ENCODE measurements at regions not wholly inside any gene's neighbourhood (a gene's known extent, or its start where the extent isn't known, plus 50 kb on each side); places are given as distances from the start of the nearest gene placed in this dataset.

- no peak for TF ChIP-seq CTCF (IDR thresholded peaks at IDR 0.05)
- no peak overlapping the region for H3K27ac Mint-ChIP-seq
- CTCF ChIA-PET = no interaction called here
- no peak for DNase-seq
- POLR2A ChIA-PET = no interaction called here
- peaks cover 2% of the 10 kb centered on the region for H3K27me3 Mint-ChIP-seq
- ATAC-seq (ENCODE audit: low read depth) = no peak
- intact Hi-C loops (cut with micrococcal nuclease) = no loop called here
- H3K9me3 Mint-ChIP-seq = no peaks in the 10 kb centered on the region
- H3K4me3 Mint-ChIP-seq = no peak overlapping the region
- no peaks in the 10 kb centered on the region for H3K4me1 Mint-ChIP-seq
- no peaks in the 10 kb centered on the region for H3K36me3 Mint-ChIP-seq (ENCODE audit: low read depth)
These were observed 105.4 kb upstream of the DSEL start for GRCh38 chr18:67621906-67622305.

- no peak overlapping the region for H3K27ac Mint-ChIP-seq
- no peak for TF ChIP-seq CTCF (IDR thresholded peaks at IDR 0.05)
- no peaks in the 10 kb centered on the region for H3K4me1 Mint-ChIP-seq
- intact Hi-C loops (cut with micrococcal nuclease) = no loop called here
- ChIA-PET POLR2A (no interaction called here), CTCF (no interaction called here)
- no peak overlapping the region for H3K4me3 Mint-ChIP-seq
- no peaks in the 10 kb centered on the region for H3K36me3 Mint-ChIP-seq (ENCODE audit: low read depth)
- no peak for DNase-seq
- peaks cover 2% of the 10 kb centered on the region for H3K27me3 Mint-ChIP-seq
- ATAC-seq (ENCODE audit: low read depth) = no peak
- no peaks in the 10 kb centered on the region for H3K9me3 Mint-ChIP-seq
These were observed 104.7 kb upstream of the DSEL start for GRCh38 chr18:67621049-67621713.

GRCh38 chr18:67618061-67618460, 101.5 kb upstream of the DSEL start:
- POLR2A ChIA-PET = no interaction called here
- Mint-ChIP-seq H3K9me3 (no peaks in the 10 kb centered on the region), H3K27me3 (peaks cover 2% of the 10 kb centered on the region), H3K4me3 (no peak overlapping the region), H3K36me3 (ENCODE audit: low read depth) (no peaks in the 10 kb centered on the region), H3K4me1 (no peaks in the 10 kb centered on the region), H3K27ac (no peak overlapping the region)
- DNase-seq (no peak), ATAC-seq (ENCODE audit: low read depth) (no peak)
- TF ChIP-seq CTCF (IDR thresholded peaks at IDR 0.05) = no peak
- intact Hi-C loops (cut with micrococcal nuclease) = no loop called here
- CTCF ChIA-PET = no interaction called here

- no peak overlapping the region for H3K4me3 Mint-ChIP-seq
- ChIA-PET POLR2A (no interaction called here), CTCF (no interaction called here)
- TF ChIP-seq CTCF (IDR thresholded peaks at IDR 0.05) = no peak
- intact Hi-C loops (cut with micrococcal nuclease) = no loop called here
- H3K4me1 Mint-ChIP-seq = no peaks in the 10 kb centered on the region
- no peaks in the 10 kb centered on the region for H3K27me3 Mint-ChIP-seq
- no peaks in the 10 kb centered on the region for H3K9me3 Mint-ChIP-seq
- H3K27ac Mint-ChIP-seq = no peak overlapping the region
- ATAC-seq (ENCODE audit: low read depth) (no peak), DNase-seq (no peak)
- H3K36me3 Mint-ChIP-seq (ENCODE audit: low read depth) = no peaks in the 10 kb centered on the region
These were observed 99.4 kb upstream of the DSEL start for GRCh38 chr18:67615876-67616275.

GRCh38 chr18:67613731-67614130, 97.2 kb upstream of the DSEL start:
- no peak for TF ChIP-seq CTCF (IDR thresholded peaks at IDR 0.05)
- H3K9me3 Mint-ChIP-seq = peaks cover 2% of the 10 kb centered on the region
- ChIA-PET POLR2A (no interaction called here), CTCF (no interaction called here)
- H3K27ac Mint-ChIP-seq = no peak overlapping the region
- no peak for ATAC-seq (ENCODE audit: low read depth)
- no peaks in the 10 kb centered on the region for H3K36me3 Mint-ChIP-seq (ENCODE audit: low read depth)
- H3K4me3 Mint-ChIP-seq = no peak overlapping the region
- no peaks in the 10 kb centered on the region for H3K27me3 Mint-ChIP-seq
- no peaks in the 10 kb centered on the region for H3K4me1 Mint-ChIP-seq
- DNase-seq = no peak
- intact Hi-C loops (cut with micrococcal nuclease) = no loop called here
